HuH-7.5 (cell line): ENCODE measurements at regions not wholly inside any gene's neighbourhood (a gene's known extent, or its start where the extent isn't known, plus 50 kb on each side); places are given as distances from the start of the nearest gene placed in this dataset.
"Not testable (repeated sequence)": the region's sequence is repeated elsewhere in the genome, so short reads cannot be mapped to it uniquely, and the experiment has no call there.

Experiments
- DNase-seq: peaks from one replicate; pipeline ENCODE4 v3.0.0; 2011; ENCODE audit warnings: low spot score

DNA sequence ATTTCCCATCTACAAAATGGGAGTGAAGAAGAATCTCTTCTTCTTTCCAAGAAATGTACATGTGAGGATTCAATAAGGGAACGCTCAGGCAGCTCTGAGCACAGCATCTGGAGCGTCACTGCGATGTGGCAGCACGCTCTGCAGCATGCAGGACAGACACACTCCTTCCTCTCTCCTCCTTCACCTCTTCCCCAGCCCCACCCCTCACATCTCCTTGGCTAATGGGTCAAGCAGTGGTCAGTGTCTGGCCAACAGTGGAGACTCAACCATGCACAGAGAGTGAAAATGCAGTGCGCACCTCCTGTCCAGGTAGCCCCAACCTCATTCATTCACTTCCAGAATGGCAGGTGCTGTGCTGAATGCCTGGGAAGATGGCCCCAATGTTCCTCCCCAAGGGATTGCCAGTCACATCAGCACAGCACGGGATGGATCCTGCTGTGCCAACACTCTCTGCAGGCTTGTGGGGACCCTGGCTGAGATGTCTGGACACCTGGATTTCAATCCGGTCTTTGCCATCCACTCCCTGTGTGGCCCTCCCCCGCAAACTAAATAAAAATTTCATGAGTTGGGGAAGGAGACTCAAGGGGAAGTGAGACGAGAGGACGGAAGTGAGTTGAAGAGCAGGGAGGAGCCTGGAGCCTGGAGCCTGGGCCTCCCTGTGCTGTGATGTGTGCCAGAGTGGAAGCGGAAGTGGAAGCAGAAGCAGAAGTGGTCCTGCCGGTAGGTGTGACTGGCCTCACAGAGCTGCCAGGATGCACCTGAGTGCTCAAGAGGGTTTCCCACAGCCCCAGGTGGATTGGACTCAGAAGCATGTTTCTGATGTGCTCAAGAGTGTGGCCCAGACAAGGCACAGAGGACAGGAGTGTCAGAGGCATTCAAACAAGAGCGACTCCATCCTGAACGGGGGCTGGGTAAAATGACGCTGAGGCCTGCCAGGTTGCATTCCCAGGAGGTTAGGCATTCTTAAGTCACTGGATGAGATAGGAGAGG lies 163.9 kb downstream of the SMAD6 start:
- no peak for DNase-seq

GRCh38 chr15:66866656-66867055 lies 164.6 kb downstream of the SMAD6 start:
- no peak for DNase-seq

DNA sequence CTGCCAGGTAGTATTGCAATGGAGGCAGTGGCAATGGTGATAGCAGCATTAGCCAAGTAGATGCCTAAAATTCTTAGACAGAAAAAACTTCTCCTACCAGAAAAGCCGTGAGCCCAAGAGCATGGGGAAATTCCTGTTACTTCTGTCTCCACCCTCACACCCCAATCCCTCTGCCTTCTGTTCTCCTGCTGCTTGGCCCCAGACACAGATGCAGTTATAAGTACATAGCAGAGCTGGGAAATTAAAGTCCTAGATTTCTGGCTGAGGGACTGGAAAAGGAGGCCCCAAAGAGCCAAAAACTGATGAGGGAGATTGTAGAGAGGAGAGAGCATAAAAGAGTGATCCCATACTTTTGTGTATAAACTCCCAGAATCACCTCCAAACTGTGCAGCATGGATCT lies 166.9 kb downstream of the SMAD6 start:
- DNase-seq, result no peak

DNA sequence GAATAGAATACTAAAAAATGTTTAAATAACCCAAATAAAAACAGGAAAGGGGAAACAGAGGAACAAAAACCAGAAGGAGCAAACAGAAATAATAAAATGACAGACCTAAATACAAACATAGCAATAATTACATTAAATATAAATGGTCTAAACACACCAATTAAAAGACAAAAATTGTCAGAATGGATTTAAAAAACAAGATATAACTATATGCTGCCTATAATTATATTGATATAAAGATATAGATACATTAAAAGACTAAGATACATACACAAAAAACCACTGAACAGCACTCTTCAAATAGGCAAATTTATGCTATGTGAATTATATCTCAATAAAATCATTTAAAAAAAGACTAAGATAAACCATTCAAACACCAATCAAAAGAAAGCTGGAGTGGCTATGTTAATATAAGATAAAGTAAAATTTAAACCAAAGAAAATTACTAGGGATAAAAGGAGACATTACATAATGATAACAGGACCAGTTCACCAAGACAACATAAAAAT lies 168.9 kb downstream of the SMAD6 start:
- no peak for DNase-seq

GRCh38 chr15:66872405-66872804 lies 170.4 kb downstream of the SMAD6 start:
- no peak for DNase-seq

GRCh38 chr15:66873331-66873730 lies 171.3 kb downstream of the SMAD6 start:
- not testable (repeated sequence) for DNase-seq

DNA sequence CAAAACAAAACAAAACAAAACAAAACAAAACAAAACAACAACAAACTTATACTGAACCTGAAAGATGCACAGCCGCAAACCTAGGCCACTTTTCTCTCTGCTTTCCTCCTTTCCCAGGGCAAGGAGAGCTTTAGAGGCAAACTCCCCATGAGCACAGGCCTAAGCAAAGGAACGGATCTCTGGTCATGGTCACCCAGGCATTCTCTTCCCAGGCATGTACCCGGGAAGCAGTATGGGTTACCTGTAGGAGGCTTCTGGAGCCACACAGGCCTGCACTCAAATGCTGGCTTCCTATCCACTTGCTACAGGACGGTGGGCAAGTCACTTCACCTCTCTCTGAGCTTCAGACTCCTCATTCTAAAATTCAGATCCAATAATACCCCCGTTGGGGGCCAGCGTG lies 171.8 kb downstream of the SMAD6 start:
- no peak for DNase-seq

DNA sequence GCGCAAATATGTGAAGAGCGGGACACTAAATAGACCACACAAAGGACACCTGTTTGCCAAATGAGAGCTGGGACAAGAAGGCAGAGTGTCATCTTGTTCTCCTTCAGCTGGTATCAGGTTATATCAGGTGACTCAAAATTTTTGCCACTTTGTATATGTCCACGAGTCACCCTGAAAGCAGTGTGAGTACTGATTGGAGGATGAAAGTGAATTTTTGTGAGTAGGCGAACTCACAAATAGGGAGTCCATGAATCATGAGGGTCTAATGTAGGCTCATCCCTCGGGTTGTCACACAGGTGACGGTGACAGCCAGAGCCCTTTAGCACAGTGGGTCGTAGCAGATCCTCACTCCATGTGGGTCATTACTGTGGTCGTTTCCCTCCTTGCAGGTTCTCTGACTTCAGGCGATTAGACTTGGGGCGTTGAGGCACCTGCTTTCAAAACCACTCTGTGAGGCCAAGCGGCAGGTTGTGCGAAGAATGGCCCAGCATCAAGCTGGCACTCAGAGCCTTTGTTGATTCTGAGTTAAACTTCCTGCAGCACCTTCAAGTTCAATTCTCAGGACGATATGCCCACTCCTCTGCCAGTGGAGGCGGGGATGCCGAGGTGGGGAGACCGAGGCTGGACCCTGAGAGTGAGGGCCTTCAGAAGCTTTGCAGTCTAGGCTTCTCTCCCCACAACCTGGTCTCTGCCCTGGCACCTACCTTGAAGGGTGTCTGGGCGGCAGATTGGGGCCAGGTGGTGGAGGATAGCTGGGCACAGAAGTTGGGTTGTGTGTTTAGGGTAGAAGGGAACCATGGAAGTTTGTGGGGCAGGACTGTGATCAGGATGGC lies 173.8 kb downstream of the SMAD6 start:
- DNase-seq, result no peak

DNA sequence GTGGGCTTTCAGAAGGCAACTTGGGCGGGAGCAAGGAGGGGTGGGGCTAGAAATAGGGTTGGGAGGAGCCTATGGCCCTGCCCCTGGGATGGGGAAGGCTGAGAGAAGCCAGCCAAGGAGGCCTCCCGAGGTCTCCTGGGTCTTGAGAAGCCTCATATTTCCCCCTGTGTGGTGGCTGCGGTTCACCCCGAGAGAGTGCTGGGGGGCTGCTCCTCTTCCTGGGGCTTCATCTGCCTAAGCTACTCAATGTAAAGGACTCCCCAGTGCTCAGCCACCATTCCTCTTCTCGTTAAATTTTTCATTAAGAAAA lies 174.3 kb downstream of the SMAD6 start:
- DNase-seq, result no peak

GRCh38 chr15:66876731-66877476 lies 174.9 kb downstream of the SMAD6 start:
- DNase-seq, result no peak

GRCh38 chr15:66877477-66878271 lies 175.6 kb downstream of the SMAD6 start:
- DNase-seq, result no peak

GRCh38 chr15:66878761-66879160 lies 176.7 kb downstream of the SMAD6 start:
- no peak for DNase-seq

DNA sequence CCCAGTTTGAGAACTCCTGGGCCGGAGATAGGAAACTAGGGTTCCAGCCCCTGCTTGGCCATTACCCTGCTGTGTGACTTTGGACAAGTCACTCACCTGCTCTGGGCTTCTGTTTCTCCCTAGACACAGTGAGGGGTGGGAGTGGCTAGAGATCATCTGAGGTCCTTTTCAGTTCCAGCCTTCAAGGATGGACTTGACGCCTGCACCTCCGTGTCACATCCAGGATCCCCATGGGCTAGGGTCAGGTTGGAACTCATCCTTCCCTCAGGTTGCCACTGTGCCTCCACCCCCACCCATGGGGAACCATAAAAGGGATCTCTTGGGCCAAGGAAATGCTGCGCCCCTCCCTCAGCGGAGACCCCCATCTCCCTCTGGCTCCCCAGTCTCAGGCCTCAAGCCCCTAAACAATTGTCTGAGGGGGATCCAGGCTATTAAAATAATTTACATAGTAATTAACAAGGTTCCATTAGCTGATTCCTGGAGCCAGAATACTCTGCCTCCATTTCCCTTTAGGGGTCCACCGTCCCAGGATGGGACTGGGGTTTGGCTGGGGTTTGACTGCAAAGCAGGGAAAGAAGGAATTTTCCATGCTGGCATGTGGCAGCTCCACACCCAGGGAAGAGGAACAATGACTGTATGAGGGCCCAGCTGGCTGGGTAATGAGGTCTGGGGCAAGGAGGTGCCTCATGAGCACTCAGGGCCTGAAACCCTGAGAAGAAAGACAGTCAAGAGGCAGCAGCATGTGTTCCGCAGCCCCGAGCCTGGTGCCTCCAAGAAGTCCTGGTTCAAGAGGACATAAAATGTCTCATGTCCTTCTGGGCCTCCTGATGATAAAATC lies 177.7 kb downstream of the SMAD6 start:
- no peak for DNase-seq

DNA sequence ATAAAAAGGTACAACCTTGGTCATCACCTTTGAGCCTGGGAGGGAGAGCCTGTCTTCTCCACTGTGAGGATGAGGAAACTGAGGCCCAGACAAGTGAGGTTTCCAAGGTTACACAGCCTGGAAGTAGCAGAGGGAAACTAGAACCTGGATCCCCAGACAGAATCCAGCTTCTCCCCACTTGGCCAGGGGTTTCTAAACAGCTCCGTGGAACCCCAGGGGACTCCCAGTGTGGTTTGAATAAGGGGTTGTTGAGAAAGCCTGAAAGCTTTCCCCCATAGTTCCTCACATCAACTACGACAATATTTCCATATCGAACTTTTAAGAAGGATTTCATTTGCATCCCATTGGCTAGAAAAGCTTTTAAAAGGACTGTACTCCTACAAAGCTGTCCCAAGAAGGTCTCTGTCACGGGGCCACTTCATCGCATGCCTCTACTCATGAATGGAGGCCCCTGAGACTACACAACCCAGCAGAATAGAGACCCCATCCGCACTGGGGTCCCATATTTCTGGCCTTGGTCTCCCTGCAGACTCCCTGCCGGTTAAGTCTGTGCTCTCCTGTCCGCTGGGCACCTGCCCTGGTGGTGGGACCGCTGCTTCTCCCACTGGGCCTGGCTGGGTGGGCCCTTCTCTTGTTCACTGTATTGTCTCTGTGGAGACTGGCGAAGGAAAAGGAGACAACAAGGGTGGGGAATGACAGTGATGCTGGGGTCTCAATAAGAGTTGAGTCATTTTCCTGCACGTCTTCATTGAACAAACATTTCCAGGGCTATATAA lies 178.5 kb downstream of the SMAD6 start:
- no peak for DNase-seq

- no peak for DNase-seq
Measured at GRCh38 chr15:66881173-66881905, 179.3 kb downstream of the SMAD6 start.

GRCh38 chr15:66882251-66883020 lies 180.4 kb downstream of the SMAD6 start:
- DNase-seq, result no peak

GRCh38 chr15:66883284-66883911 lies 181.4 kb downstream of the SMAD6 start:
- no peak for DNase-seq
